Sigmoid colon (tissue), 6 donors: ENCODE measurements at regions not wholly inside any gene's neighbourhood (a gene's known extent, or its start where the extent isn't known, plus 50 kb on each side); places are given as distances from the start of the nearest gene placed in this dataset.

ENCODE experiments used
- DNase-seq: peaks from one replicate; pipeline ENCODE4 v3.0.0-alpha.2; 2019
- H3K27ac ChIP-seq, 4 donors: fragments of 200-600 bp; sonication (generic); one replicate each; pipeline ENCODE4 v1.5.1; 2016 to 2019; ENCODE audit warnings: mild to moderate bottlenecking in 1 of 4
- H3K27me3 ChIP-seq, 3 donors: fragments of 200-600 bp; sonication (generic); one replicate each; pipeline ENCODE4 v1.5.1; 2019; ENCODE audit warnings: mild to moderate bottlenecking in 1 of 3
- H3K36me3 ChIP-seq, 4 donors: fragments of 200-600 bp; sonication (generic); one replicate each; pipeline ENCODE4 v1.5.1; 2016 to 2019
- H3K4me1 ChIP-seq, 4 donors: fragments of 200-600 bp; sonication (generic); one replicate each; pipeline ENCODE4 v1.5.1; 2017 to 2019
- H3K4me3 ChIP-seq, 4 donors: fragments of 200-600 bp; sonication (generic); one replicate each; pipeline ENCODE4 v1.5.1; 2017 to 2019; ENCODE audit warnings: mild to moderate bottlenecking in 2 of 4, moderate library complexity in 1 of 4
- H3K9me3 ChIP-seq, 4 donors: fragments of 200-600 bp in 3 of 4; sonication (generic) in 3 of 4; one replicate each; pipeline versions ENCODE4 v1.5.1 to v1.6.1; 2013 to 2019
- CTCF ChIP-seq, 4 experiments: fragments of 450-650 bp in 3 of 4; fragments of 200-600 bp in 1 of 4; IDR thresholded peaks; one replicate each; pipeline ENCODE4 v1.5.1; 2016 to 2019; ENCODE audit warnings: antibody characterized with exemption in 4 of 4, mild to moderate bottlenecking in 3 of 4, moderate library complexity in 2 of 4
- EP300 ChIP-seq, 4 donors: sonication (generic); formaldehyde crosslinking; IDR thresholded peaks; one replicate each; pipeline ENCODE4 v1.6.1; 2017; ENCODE audit warnings: antibody characterized with exemption in 4 of 4
- POLR2A ChIP-seq, 2 donors: fragments of 450-650 bp; IDR thresholded peaks; one replicate each; pipeline ENCODE4 v1.6.1; 2016; ENCODE audit warnings: antibody characterized with exemption in 2 of 2, mild to moderate bottlenecking in 2 of 2, moderate library complexity in 2 of 2
- POLR2AphosphoS5 ChIP-seq, 4 donors: sonication (generic); formaldehyde crosslinking; IDR thresholded peaks; one replicate each; pipeline ENCODE4 v1.6.1; 2017; ENCODE audit warnings: antibody characterized with exemption in 4 of 4
- WGBS, 2 donors: extraction: QIAGEN DNeasy Blood & Tissue Kit; methylation state at CpG; one replicate each; pipeline ENCODE4 v1.1.7; 2013; 5-methylcytosine and 5-hydroxymethylcytosine counted together
- intact Hi-C: fragments of 100-400 bp; cut with DNase I; formaldehyde crosslinking; loops from one replicate; pipeline ENCODE4 v1.15.1; 2023
- donor health status: healthy with polysubstance abuse.
- donor health status: healthy.

- Histone ChIP-seq H3K4me1 (peaks cover 0 to 40% (median 32%) of the 10 kb centered on the region in 4 donors), H3K27ac (no peak overlapping the region), H3K9me3 (no peaks in the 10 kb centered on the region), H3K27me3 (no peaks in the 10 kb centered on the region), H3K36me3 (no peaks in the 10 kb centered on the region), H3K4me3 (no peak overlapping the region)
- WGBS, 2 donors = 67 to 73% methylated on average over 4 of the region's 4 CpGs
- TF ChIP-seq POLR2AphosphoS5 (IDR thresholded peaks at IDR 0.05) (no peak), CTCF (IDR thresholded peaks at IDR 0.05) (no peak), POLR2A (IDR thresholded peaks at IDR 0.05) (no peak), EP300 (IDR thresholded peaks at IDR 0.05) (no peak)
- no peak for DNase-seq
- intact Hi-C loops = loop anchor here (10.0 kb wide), 1 partner anchor 940 kb away; no protein-coding TSS in a partner anchor
Measured at GRCh38 chr2:65634304-65634703, 201.9 kb upstream of the SPRED2 start.

DNA sequence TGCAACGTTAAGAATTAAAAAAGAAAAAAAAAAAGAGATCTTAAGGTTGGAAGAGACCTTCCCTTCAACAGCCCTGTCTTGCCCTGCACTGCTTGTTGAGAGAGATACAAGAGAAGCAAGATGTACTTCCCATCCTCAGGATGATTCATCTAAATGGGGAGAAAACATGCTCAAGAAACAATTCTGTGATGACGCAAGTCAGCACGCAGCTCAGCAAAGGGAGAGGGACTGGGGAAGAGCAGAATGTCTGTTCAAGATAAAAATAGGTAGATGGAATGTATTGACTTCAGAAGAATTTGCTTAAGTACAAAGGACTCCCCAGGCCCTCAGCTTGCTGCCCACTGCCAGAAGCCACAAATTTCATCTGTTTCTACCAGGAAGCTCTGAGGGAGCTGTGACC is 198.2 kb upstream of the SPRED2 start:
- intact Hi-C loops = loop anchor here (10.0 kb wide), 1 partner anchor 944 kb away; no protein-coding TSS in a partner anchor
- no peaks in the 10 kb centered on the region for H3K9me3 ChIP-seq
- TF ChIP-seq POLR2A (IDR thresholded peaks at IDR 0.05) (no peak), EP300 (IDR thresholded peaks at IDR 0.05) (peak in 2 of 4 donors; percentile 57 to 92), CTCF (IDR thresholded peaks at IDR 0.05) (no peak), POLR2AphosphoS5 (IDR thresholded peaks at IDR 0.05) (peak in 3 of 4 donors; percentile 24 to 86 (median 49))

GRCh38 chr2:65628156-65628555 is 195.8 kb upstream of the SPRED2 start:
- Histone ChIP-seq H3K4me1 (peaks cover 0 to 26% (median 13%) of the 10 kb centered on the region in 4 donors), H3K4me3 (no peak overlapping the region), H3K27me3 (no peaks in the 10 kb centered on the region), H3K36me3 (no peaks in the 10 kb centered on the region), H3K27ac (no peak overlapping the region), H3K9me3 (no peaks in the 10 kb centered on the region)
- intact Hi-C loops = no loop called here
- no peak for TF ChIP-seq EP300 (IDR thresholded peaks at IDR 0.05)
- no peak for TF ChIP-seq POLR2AphosphoS5 (IDR thresholded peaks at IDR 0.05)
- TF ChIP-seq POLR2A (IDR thresholded peaks at IDR 0.05) = no peak
- no peak for TF ChIP-seq CTCF (IDR thresholded peaks at IDR 0.05)
- 42 to 88% methylated on average over 2 of the region's 2 CpGs for WGBS, 2 donors
- DNase-seq = no peak

More for the DNA sequence above, 198.2 kb upstream of the SPRED2 start:
- Histone ChIP-seq H3K4me1 (peaks cover 0 to 15% (median 11%) of the 10 kb centered on the region in 4 donors), H3K27me3 (no peaks in the 10 kb centered on the region), H3K4me3 (no peak overlapping the region), H3K36me3 (no peaks in the 10 kb centered on the region), H3K27ac (peak overlapping the region in 3 of 4 donors; percentile 31 to 85 (median 68))
- 78 to 81% methylated on average over 3 of the region's 3 CpGs for WGBS, 2 donors
- no peak for DNase-seq

DNA sequence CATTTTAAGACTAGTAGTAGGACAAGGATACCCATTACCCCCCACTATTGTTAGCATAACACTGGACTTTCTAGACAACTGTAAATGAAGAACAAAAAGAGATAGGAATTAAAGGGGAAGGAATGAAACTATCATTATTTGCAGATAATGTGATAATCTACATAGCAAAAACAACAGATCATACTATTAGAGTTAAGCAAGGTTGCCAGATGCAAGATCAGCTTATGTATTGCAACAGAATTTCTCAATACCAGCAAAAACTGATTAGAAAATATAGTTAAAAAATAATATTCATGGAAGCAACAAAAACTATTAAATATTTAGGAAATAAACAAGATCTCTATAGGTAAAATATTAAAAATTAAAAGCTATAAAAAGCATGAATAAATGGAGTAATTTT is 194.4 kb upstream of the SPRED2 start:
- Histone ChIP-seq H3K4me3 (no peak overlapping the region), H3K9me3 (no peaks in the 10 kb centered on the region), H3K36me3 (no peaks in the 10 kb centered on the region), H3K27ac (no peak overlapping the region), H3K27me3 (no peaks in the 10 kb centered on the region), H3K4me1 (peaks cover 0 to 40% (median 24%) of the 10 kb centered on the region in 4 donors)
- TF ChIP-seq POLR2AphosphoS5 (IDR thresholded peaks at IDR 0.05) (no peak), POLR2A (IDR thresholded peaks at IDR 0.05) (no peak), CTCF (IDR thresholded peaks at IDR 0.05) (no peak), EP300 (IDR thresholded peaks at IDR 0.05) (no peak)
- intact Hi-C loops = no loop called here
- no peak for DNase-seq

GRCh38 chr2:65625982-65626381 is 193.6 kb upstream of the SPRED2 start:
- TF ChIP-seq CTCF (IDR thresholded peaks at IDR 0.05) (no peak), POLR2A (IDR thresholded peaks at IDR 0.05) (no peak), EP300 (IDR thresholded peaks at IDR 0.05) (no peak), POLR2AphosphoS5 (IDR thresholded peaks at IDR 0.05) (no peak)
- Histone ChIP-seq H3K4me3 (no peak overlapping the region), H3K36me3 (no peaks in the 10 kb centered on the region), H3K27ac (no peak overlapping the region), H3K4me1 (peaks cover 0 to 39% (median 27%) of the 10 kb centered on the region in 4 donors), H3K9me3 (no peaks in the 10 kb centered on the region), H3K27me3 (no peaks in the 10 kb centered on the region)
- DNase-seq = no peak
- intact Hi-C loops = no loop called here
